ENCODE measurements at regions not wholly inside any gene's neighbourhood (a gene's known extent, or its start where the extent isn't known, plus 50 kb on each side); places are given as distances from the start of the nearest gene placed in this dataset.

GRCh38 chr5:98635656-98636055 is 137.8 kb upstream of the RGMB start:
- TF ChIP-seq CTCF (IDR thresholded peaks at IDR 0.05; ENCODE audit: unreplicated experiment): no peak
- H3K36me3 Mint-ChIP-seq: no peaks in the 10 kb centered on the region
- peaks cover 17% of the 10 kb centered on the region for H3K4me1 Mint-ChIP-seq
- DNase-seq (ENCODE audit: low spot score in 2 of 2, unreplicated experiment in 2 of 2): no peak
- no peaks in the 10 kb centered on the region for H3K9me3 Mint-ChIP-seq
- no peak overlapping the region for H3K27ac Mint-ChIP-seq
- no peaks in the 10 kb centered on the region for H3K27me3 Mint-ChIP-seq (ENCODE audit: low read depth)
- H3K4me3 Mint-ChIP-seq: no peak overlapping the region

- Mint-ChIP-seq H3K4me1 (peaks cover 8% of the 10 kb centered on the region), H3K4me3 (no peak overlapping the region), H3K27ac (no peak overlapping the region), H3K36me3 (no peaks in the 10 kb centered on the region), H3K9me3 (no peaks in the 10 kb centered on the region), H3K27me3 (ENCODE audit: low read depth) (no peaks in the 10 kb centered on the region)
- no peak for TF ChIP-seq CTCF (IDR thresholded peaks at IDR 0.05; ENCODE audit: unreplicated experiment)
- DNase-seq (ENCODE audit: low spot score in 2 of 2, unreplicated experiment in 2 of 2): no peak
Measured at GRCh38 chr5:98637116-98637515, 136.3 kb upstream of the RGMB start.

GRCh38 chr5:98637557-98637956 is 135.9 kb upstream of the RGMB start:
- Mint-ChIP-seq H3K9me3 (no peaks in the 10 kb centered on the region), H3K27ac (no peak overlapping the region), H3K27me3 (ENCODE audit: low read depth) (no peaks in the 10 kb centered on the region), H3K4me3 (no peak overlapping the region), H3K4me1 (peaks cover 8% of the 10 kb centered on the region), H3K36me3 (no peaks in the 10 kb centered on the region)
- no peak for TF ChIP-seq CTCF (IDR thresholded peaks at IDR 0.05; ENCODE audit: unreplicated experiment)
- DNase-seq (ENCODE audit: low spot score in 2 of 2, unreplicated experiment in 2 of 2): no peak

- Mint-ChIP-seq H3K27ac (no peak overlapping the region), H3K9me3 (no peaks in the 10 kb centered on the region), H3K4me1 (peaks cover 8% of the 10 kb centered on the region), H3K4me3 (no peak overlapping the region), H3K36me3 (no peaks in the 10 kb centered on the region), H3K27me3 (ENCODE audit: low read depth) (no peaks in the 10 kb centered on the region)
- no peak for TF ChIP-seq CTCF (IDR thresholded peaks at IDR 0.05; ENCODE audit: unreplicated experiment)
- no peak for DNase-seq (ENCODE audit: low spot score in 2 of 2, unreplicated experiment in 2 of 2)
Measured at GRCh38 chr5:98638111-98638510, 135.4 kb upstream of the RGMB start.

- Mint-ChIP-seq H3K9me3 (no peaks in the 10 kb centered on the region), H3K27me3 (ENCODE audit: low read depth) (no peaks in the 10 kb centered on the region), H3K4me1 (peaks cover 8% of the 10 kb centered on the region), H3K36me3 (no peaks in the 10 kb centered on the region), H3K4me3 (no peak overlapping the region), H3K27ac (no peak overlapping the region)
- DNase-seq (ENCODE audit: low spot score in 2 of 2, unreplicated experiment in 2 of 2): no peak
- no peak for TF ChIP-seq CTCF (IDR thresholded peaks at IDR 0.05; ENCODE audit: unreplicated experiment)
Measured at GRCh38 chr5:98638701-98639100, 134.8 kb upstream of the RGMB start.

DNA sequence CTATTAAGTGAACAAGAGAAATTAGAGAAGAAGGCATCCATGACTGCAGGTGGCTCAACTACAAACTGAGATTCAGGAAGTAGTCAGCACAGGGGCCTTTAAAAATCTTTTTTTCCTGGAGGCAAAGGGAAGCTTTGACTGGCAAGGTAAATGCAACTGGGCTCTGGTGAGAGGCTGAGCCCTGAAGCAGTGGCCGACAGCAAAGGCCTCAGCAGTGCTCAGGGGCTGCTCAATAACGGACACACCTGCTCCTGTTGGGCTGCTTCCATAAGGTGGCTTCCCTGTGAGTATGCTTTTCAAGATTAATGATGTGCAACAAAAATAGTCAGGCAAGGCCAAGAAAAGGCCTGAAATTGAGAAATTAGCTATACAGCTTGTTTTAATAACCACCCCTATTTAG is 134.2 kb upstream of the RGMB start:
- H3K4me1 Mint-ChIP-seq: peaks cover 8% of the 10 kb centered on the region
- no peak overlapping the region for H3K4me3 Mint-ChIP-seq
- DNase-seq (ENCODE audit: low spot score in 2 of 2, unreplicated experiment in 2 of 2): no peak
- H3K27ac Mint-ChIP-seq: no peak overlapping the region
- H3K9me3 Mint-ChIP-seq: no peaks in the 10 kb centered on the region
- no peaks in the 10 kb centered on the region for H3K36me3 Mint-ChIP-seq
- no peaks in the 10 kb centered on the region for H3K27me3 Mint-ChIP-seq (ENCODE audit: low read depth)
- TF ChIP-seq CTCF (IDR thresholded peaks at IDR 0.05; ENCODE audit: unreplicated experiment): no peak

Measured in mesothelial cell of epicardium (in vitro differentiated cells).